Endothelial cell of umbilical vein (primary cell): ENCODE measurements at regions not wholly inside any gene's neighbourhood (a gene's known extent, or its start where the extent isn't known, plus 50 kb on each side); places are given as distances from the start of the nearest gene placed in this dataset.

Source experiments
- BruUV-seq: library from RNA; stranded (reverse); fragments of 400-500 nt; replicated peaks from 2 replicates; lab custom pipeline; 2021; lab: Mats Ljungman, UMichigan
- CTCF ChIA-PET: fragments of 300-600, 350-600 bp; sonication (Branson Sonifier 250); formaldehyde crosslinking; loops from one replicate; lab custom pipeline; 2021; ENCODE audit warnings: antibody characterized with exemption, inconsistent platforms; lab: Charles Lee
- POLR2A ChIA-PET: fragments of 300-600, 350-600 bp; sonication (Branson Sonifier 250); formaldehyde crosslinking; loops from one replicate; lab custom pipeline; 2021; ENCODE audit warnings: antibody characterized with exemption, inconsistent platforms; lab: Charles Lee
- DNase-seq: peaks from one replicate; pipeline ENCODE4 v3.0.0-alpha.2; 2011; ENCODE audit warnings: low read depth, low spot score
- FAIRE-seq: peaks from 2 replicates; lab custom pipeline; 2011; peaks lifted over from hg19 to GRCh38; lab: Jason Lieb, UNC
- H2AFZ ChIP-seq: 2 replicates; pipeline ENCODE4 v1.6.0; 2012; ENCODE audit warnings: low read depth, low read length, control low read depth, inconsistent platforms
- H3K27ac ChIP-seq: 2 replicates; pipeline ENCODE4 v1.5.1; 2011; ENCODE audit warnings: low read depth, mild to moderate bottlenecking, control low read depth, low read length, moderate library complexity; ENCODE audit not compliant: insufficient read depth
- H3K27me3 ChIP-seq, 2 experiments: 2 replicates each; pipeline versions ENCODE4 v1.6.0 to v1.6.1; 2011; ENCODE audit warnings: low read length in 2 of 2, mixed read lengths in 1 of 2; ENCODE audit not compliant: control insufficient read depth in 2 of 2, insufficient read depth in 2 of 2
- H3K36me3 ChIP-seq, 2 experiments: 2 replicates in 1 of 2; 3 replicates in 1 of 2; pipeline ENCODE4 v1.5.1; 2011; ENCODE audit warnings: low read length in 2 of 2, mild to moderate bottlenecking in 1 of 2, moderate library complexity in 1 of 2; ENCODE audit not compliant: control insufficient read depth in 2 of 2, insufficient read depth in 2 of 2; ENCODE audit errors: extremely low read depth in 1 of 2
- H3K4me1 ChIP-seq: 3 replicates; pipeline ENCODE4 v1.5.1; 2011; ENCODE audit warnings: mild to moderate bottlenecking, low read length; ENCODE audit not compliant: control insufficient read depth, insufficient read depth; ENCODE audit errors: extremely low read depth
- H3K4me2 ChIP-seq: 2 replicates; pipeline ENCODE4 v1.6.1; 2011; ENCODE audit warnings: low read length, control low read depth, mixed read lengths; ENCODE audit not compliant: insufficient read depth
- H3K4me3 ChIP-seq, 3 experiments: fragments of 200-600 bp in 1 of 3; sonication (generic), shearing (Covaris generic) in 1 of 3; replicated peaks in 1 of 3; 2 replicates each; pipeline ENCODE4 v1.5.1; 2011 to 2016; ENCODE audit warnings: control low read depth in 3 of 3, low read length in 3 of 3, mild to moderate bottlenecking in 2 of 3, inconsistent platforms in 1 of 3, low read depth in 1 of 3, moderate library complexity in 1 of 3; ENCODE audit not compliant: insufficient read depth in 1 of 3
- H3K79me2 ChIP-seq: 2 replicates; pipeline ENCODE4 v1.6.0; 2012; ENCODE audit warnings: low read length, inconsistent platforms; ENCODE audit not compliant: control insufficient read depth, insufficient read depth
- H3K9ac ChIP-seq: replicated peaks from 2 replicates; pipeline ENCODE3; 2011; ENCODE audit warnings: low read length, control low read depth; ENCODE audit not compliant: insufficient read depth; ENCODE audit errors: extremely low read depth
- H3K9me1 ChIP-seq: replicated peaks from 3 replicates; pipeline ENCODE4 v1.6.0; 2011; ENCODE audit warnings: mild to moderate bottlenecking, low read length; ENCODE audit not compliant: control insufficient read depth, insufficient read depth; ENCODE audit errors: extremely low read depth
- H3K9me3 ChIP-seq: replicated peaks from 2 replicates; pipeline ENCODE4 v1.5.1; 2012; ENCODE audit warnings: low read length, inconsistent platforms; ENCODE audit not compliant: control insufficient read depth, insufficient read depth
- H4K20me1 ChIP-seq: replicated peaks from 2 replicates; pipeline ENCODE3; 2011; ENCODE audit warnings: mild to moderate bottlenecking, low read length; ENCODE audit not compliant: control insufficient read depth, insufficient read depth; ENCODE audit errors: extremely low read depth
- EZH2 ChIP-seq: IDR thresholded peaks from 2 replicates; pipeline ENCODE4 v1.6.1; 2012; ENCODE audit warnings: borderline replicate concordance, low read depth, mild to moderate bottlenecking, moderate library complexity, low read length, inconsistent platforms; ENCODE audit not compliant: severe bottlenecking
- FOS ChIP-seq: IDR thresholded peaks from 2 replicates; pipeline ENCODE4 v1.6.1; 2011; ENCODE audit warnings: mild to moderate bottlenecking, low read length, moderate library complexity, borderline replicate concordance; ENCODE audit not compliant: insufficient read depth
- GATA2 ChIP-seq: IDR thresholded peaks from 2 replicates; pipeline ENCODE4 v1.7.0; 2011; ENCODE audit warnings: low read depth, mild to moderate bottlenecking, moderate library complexity, mixed read lengths, low read length; ENCODE audit not compliant: insufficient read length, insufficient read depth
- JUN ChIP-seq: IDR thresholded peaks from 2 replicates; pipeline ENCODE4 v1.6.1; 2011; ENCODE audit warnings: borderline replicate concordance, low read depth; ENCODE audit not compliant: insufficient read length, insufficient read depth
- MYC ChIP-seq: IDR thresholded peaks from one replicate; pipeline ENCODE4 v1.6.1; 2011; ENCODE audit warnings: mild to moderate bottlenecking, low read depth, low read length
- POLR2A ChIP-seq: IDR thresholded peaks from 2 replicates; pipeline ENCODE4 v1.6.1; 2012; ENCODE audit warnings: low read depth, mild to moderate bottlenecking, control low read depth, low read length
- POLR2AphosphoS5 ChIP-seq: IDR thresholded peaks from 2 replicates; pipeline ENCODE4 v1.6.1; 2012; ENCODE audit warnings: low read depth, mild to moderate bottlenecking, control low read depth, low read length, moderate library complexity; ENCODE audit not compliant: insufficient read depth
- dilution Hi-C: fragments of 300-500 bp; cut with MboI; formaldehyde crosslinking; loops from one replicate; pipeline ENCODE4 v1.15.0; 2019; ENCODE audit warnings: low sequenced_read_pairs; ENCODE audit not compliant: extremely low pct_ligation_motif_present
- intact Hi-C: fragments of 100-400 bp; cut with micrococcal nuclease; formaldehyde crosslinking; loops from one replicate; pipeline ENCODE4 v1.10.0; 2022
- TF ChIP-seq, protein P1 (sequence below): IDR thresholded peaks from 2 replicates; pipeline ENCODE4 v1.6.1; 2011; ENCODE audit not compliant: insufficient read depth, insufficient read length
- TF ChIP-seq, protein P2 (sequence below), 2 donors: IDR thresholded peaks; 1 replicate in 1 of 2; 2 replicates in 1 of 2; pipeline ENCODE4 v1.5.1; 2011; ENCODE audit warnings: low read length in 2 of 2, mild to moderate bottlenecking in 2 of 2, moderate library complexity in 2 of 2, control low read depth in 1 of 2, inconsistent platforms in 1 of 2, low read depth in 1 of 2; ENCODE audit not compliant: insufficient read depth in 1 of 2; ENCODE audit errors: extremely low read depth in 1 of 2

DNA sequence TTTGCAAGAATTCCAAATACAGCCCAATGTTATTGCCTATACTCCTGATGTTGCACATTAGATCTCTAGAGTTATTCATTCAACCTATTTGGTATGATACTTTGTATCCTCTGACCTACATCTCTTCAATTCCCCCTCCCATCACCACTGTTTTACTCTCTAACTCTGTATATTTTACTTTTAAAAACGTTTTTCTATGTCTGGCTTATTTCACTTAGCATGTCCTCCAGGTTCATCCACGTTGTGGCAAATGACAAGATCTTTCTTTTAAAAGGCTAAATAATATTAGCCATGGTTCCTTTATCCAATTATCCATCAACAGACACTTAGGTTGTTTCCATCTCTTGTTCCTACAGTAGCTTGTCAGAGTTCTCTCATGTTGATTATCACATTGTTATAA is 207.1 kb upstream of the PTGFR start:
- intact Hi-C loops: no loop called here

More for the DNA sequence above, 207.1 kb upstream of the PTGFR start:
- FAIRE-seq: no peak
- Histone ChIP-seq H3K27me3 (peaks cover 0 to 2% of the 10 kb centered on the region in 2 experiments), H3K9me3 (no peaks in the 10 kb centered on the region), H3K9ac (no peak overlapping the region), H2AFZ (no peak overlapping the region), H3K4me2 (no peak overlapping the region), H4K20me1 (no peaks in the 10 kb centered on the region), H3K4me3 (no peak overlapping the region), H3K79me2 (no peaks in the 10 kb centered on the region), H3K36me3 (no peaks in the 10 kb centered on the region), H3K27ac (no peak overlapping the region), H3K4me1 (peaks cover 12% of the 10 kb centered on the region), H3K9me1 (no peaks in the 10 kb centered on the region)
- dilution Hi-C loops: no loop called here
- ChIA-PET CTCF (no interaction called here), POLR2A (no interaction called here)
- DNase-seq: no peak
- no TSS peak for BruUV-seq
- TF ChIP-seq, protein P1, sequence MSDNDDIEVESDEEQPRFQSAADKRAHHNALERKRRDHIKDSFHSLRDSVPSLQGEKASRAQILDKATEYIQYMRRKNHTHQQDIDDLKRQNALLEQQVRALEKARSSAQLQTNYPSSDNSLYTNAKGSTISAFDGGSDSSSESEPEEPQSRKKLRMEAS: no peak
- no peak for TF ChIP-seq JUN
- no peak for TF ChIP-seq MYC
- no peak for TF ChIP-seq EZH2
- TF ChIP-seq GATA2: no peak
- no peak for TF ChIP-seq FOS
- no peak for TF ChIP-seq POLR2AphosphoS5
- TF ChIP-seq, protein P2, sequence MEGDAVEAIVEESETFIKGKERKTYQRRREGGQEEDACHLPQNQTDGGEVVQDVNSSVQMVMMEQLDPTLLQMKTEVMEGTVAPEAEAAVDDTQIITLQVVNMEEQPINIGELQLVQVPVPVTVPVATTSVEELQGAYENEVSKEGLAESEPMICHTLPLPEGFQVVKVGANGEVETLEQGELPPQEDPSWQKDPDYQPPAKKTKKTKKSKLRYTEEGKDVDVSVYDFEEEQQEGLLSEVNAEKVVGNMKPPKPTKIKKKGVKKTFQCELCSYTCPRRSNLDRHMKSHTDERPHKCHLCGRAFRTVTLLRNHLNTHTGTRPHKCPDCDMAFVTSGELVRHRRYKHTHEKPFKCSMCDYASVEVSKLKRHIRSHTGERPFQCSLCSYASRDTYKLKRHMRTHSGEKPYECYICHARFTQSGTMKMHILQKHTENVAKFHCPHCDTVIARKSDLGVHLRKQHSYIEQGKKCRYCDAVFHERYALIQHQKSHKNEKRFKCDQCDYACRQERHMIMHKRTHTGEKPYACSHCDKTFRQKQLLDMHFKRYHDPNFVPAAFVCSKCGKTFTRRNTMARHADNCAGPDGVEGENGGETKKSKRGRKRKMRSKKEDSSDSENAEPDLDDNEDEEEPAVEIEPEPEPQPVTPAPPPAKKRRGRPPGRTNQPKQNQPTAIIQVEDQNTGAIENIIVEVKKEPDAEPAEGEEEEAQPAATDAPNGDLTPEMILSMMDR (IDR thresholded peaks at IDR 0.05; ENCODE audit: extremely low read depth in 1 of 2, insufficient read depth in 1 of 2, low read depth in 1 of 2, low read length in 2 of 2): no peak
- TF ChIP-seq POLR2A: no peak
